ENCODE measurements at regions not wholly inside any gene's neighbourhood (a gene's known extent, or its start where the extent isn't known, plus 50 kb on each side); places are given as distances from the start of the nearest gene placed in this dataset.

DNA sequence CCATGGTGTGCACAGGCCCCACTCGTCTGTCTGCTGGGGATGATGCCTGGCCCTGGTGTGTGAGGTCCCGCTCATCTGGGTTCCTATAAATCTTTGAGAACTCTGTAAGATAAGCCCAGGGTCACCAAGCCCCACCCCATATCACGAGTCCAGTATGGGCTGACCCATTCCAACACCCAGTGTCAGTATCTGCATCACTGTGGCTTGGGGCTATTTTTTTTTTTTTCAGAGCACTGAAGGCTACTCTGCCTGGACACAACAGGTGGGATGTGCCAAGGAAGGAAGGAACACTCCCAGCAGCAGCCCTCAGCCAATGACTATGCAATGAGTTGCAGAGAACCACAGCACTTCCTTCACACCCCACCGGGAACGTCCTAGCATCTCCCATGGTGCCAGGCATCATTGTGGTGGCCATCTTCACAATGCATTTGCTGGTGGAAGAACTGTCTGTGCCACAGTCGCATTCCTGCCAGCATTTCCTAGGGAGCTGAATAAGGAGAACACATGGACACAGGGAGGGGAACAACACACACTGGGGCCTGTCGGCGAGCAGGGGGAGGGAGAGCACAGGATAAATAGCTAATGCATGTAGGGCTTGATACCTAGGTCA lies 83.1 kb upstream of the TSHZ3 start:
- TF ChIP-seq, protein P1, sequence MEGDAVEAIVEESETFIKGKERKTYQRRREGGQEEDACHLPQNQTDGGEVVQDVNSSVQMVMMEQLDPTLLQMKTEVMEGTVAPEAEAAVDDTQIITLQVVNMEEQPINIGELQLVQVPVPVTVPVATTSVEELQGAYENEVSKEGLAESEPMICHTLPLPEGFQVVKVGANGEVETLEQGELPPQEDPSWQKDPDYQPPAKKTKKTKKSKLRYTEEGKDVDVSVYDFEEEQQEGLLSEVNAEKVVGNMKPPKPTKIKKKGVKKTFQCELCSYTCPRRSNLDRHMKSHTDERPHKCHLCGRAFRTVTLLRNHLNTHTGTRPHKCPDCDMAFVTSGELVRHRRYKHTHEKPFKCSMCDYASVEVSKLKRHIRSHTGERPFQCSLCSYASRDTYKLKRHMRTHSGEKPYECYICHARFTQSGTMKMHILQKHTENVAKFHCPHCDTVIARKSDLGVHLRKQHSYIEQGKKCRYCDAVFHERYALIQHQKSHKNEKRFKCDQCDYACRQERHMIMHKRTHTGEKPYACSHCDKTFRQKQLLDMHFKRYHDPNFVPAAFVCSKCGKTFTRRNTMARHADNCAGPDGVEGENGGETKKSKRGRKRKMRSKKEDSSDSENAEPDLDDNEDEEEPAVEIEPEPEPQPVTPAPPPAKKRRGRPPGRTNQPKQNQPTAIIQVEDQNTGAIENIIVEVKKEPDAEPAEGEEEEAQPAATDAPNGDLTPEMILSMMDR (IDR thresholded peaks at IDR 0.05), result no peak
- no peak for TF ChIP-seq POLR2A (IDR thresholded peaks at IDR 0.05)

All from gastroesophageal sphincter (tissue), 3 donors.